ENCODE measurements at regions not wholly inside any gene's neighbourhood (a gene's known extent, or its start where the extent isn't known, plus 50 kb on each side); places are given as distances from the start of the nearest gene placed in this dataset.

GRCh38 chr6:90716376-90716775, 129.5 kb upstream of the MAP3K7 start:
- TF ChIP-seq POLR2A (IDR thresholded peaks at IDR 0.05) (no peak), CTCF (IDR thresholded peaks at IDR 0.05) (no peak)
- Histone ChIP-seq H3K4me3 (replicated peaks in 1 of 3) (no peak overlapping the region), H3K4me1 (no peaks in the 10 kb centered on the region), H3K27me3 (no peaks in the 10 kb centered on the region), H3K9me3 (no peaks in the 10 kb centered on the region), H3K36me3 (no peaks in the 10 kb centered on the region), H3K27ac (no peak overlapping the region)
- intact Hi-C loops (cut with DNase I): no loop called here
- WGBS, 2 donors: 9 to 18% methylated on average over 1 of the region's 1 CpG
- DNase-seq: no peak

- DNase-seq: no peak
- H3K27ac ChIP-seq: no peak overlapping the region
These were observed 128.3 kb upstream of the MAP3K7 start for GRCh38 chr6:90715093-90715655.

GRCh38 chr6:90714319-90714718, 127.4 kb upstream of the MAP3K7 start:
- DNase-seq: no peak
- Histone ChIP-seq H3K4me1 (no peaks in the 10 kb centered on the region), H3K9me3 (no peaks in the 10 kb centered on the region), H3K27ac (no peak overlapping the region), H3K4me3 (replicated peaks in 1 of 3) (no peak overlapping the region), H3K27me3 (no peaks in the 10 kb centered on the region), H3K36me3 (no peaks in the 10 kb centered on the region)
- intact Hi-C loops (cut with DNase I): no loop called here
- TF ChIP-seq CTCF (IDR thresholded peaks at IDR 0.05) (no peak), POLR2A (IDR thresholded peaks at IDR 0.05) (no peak)

More at GRCh38 chr6:90715093-90715655, 128.3 kb upstream of the MAP3K7 start:
- Histone ChIP-seq H3K9me3 (no peaks in the 10 kb centered on the region), H3K4me1 (no peaks in the 10 kb centered on the region), H3K27me3 (no peaks in the 10 kb centered on the region), H3K36me3 (no peaks in the 10 kb centered on the region), H3K4me3 (replicated peaks in 1 of 3) (no peak overlapping the region)
- intact Hi-C loops (cut with DNase I): no loop called here
- TF ChIP-seq CTCF (IDR thresholded peaks at IDR 0.05) (no peak), POLR2A (IDR thresholded peaks at IDR 0.05) (no peak)
- WGBS, 2 donors: 87 to 89% methylated on average over 13 of the region's 13 CpGs

GRCh38 chr6:90712114-90712513, 125.2 kb upstream of the MAP3K7 start:
- TF ChIP-seq CTCF (IDR thresholded peaks at IDR 0.05) (no peak), POLR2A (IDR thresholded peaks at IDR 0.05) (no peak)
- Histone ChIP-seq H3K27ac (no peak overlapping the region), H3K9me3 (no peaks in the 10 kb centered on the region), H3K36me3 (no peaks in the 10 kb centered on the region), H3K4me3 (replicated peaks in 1 of 3) (no peak overlapping the region), H3K27me3 (no peaks in the 10 kb centered on the region), H3K4me1 (no peaks in the 10 kb centered on the region)
- 79 to 80% methylated on average over 8 of the region's 8 CpGs for WGBS, 2 donors
- DNase-seq: no peak
- intact Hi-C loops (cut with DNase I): no loop called here

- DNase-seq: no peak
- 67 to 76% methylated on average over 3 of the region's 3 CpGs for WGBS, 2 donors
- no peak overlapping the region for H3K27ac ChIP-seq
- no peaks in the 10 kb centered on the region for H3K27me3 ChIP-seq
- no peak for TF ChIP-seq POLR2A (IDR thresholded peaks at IDR 0.05)
- TF ChIP-seq CTCF (IDR thresholded peaks at IDR 0.05): no peak
- H3K4me3 ChIP-seq (replicated peaks in 1 of 3): no peak overlapping the region
- intact Hi-C loops (cut with DNase I): no loop called here
- H3K36me3 ChIP-seq: no peaks in the 10 kb centered on the region
- H3K9me3 ChIP-seq: no peaks in the 10 kb centered on the region
- no peaks in the 10 kb centered on the region for H3K4me1 ChIP-seq
These were observed 122.6 kb upstream of the MAP3K7 start for GRCh38 chr6:90709431-90709996.

All from thyroid gland (tissue), 4 donors.